GM06990 (cell line): ENCODE measurements at regions not wholly inside any gene's neighbourhood (a gene's known extent, or its start where the extent isn't known, plus 50 kb on each side); places are given as distances from the start of the nearest gene placed in this dataset.

Source experiments
- DNase-seq: peaks from one replicate; pipeline ENCODE4 v3.0.0-alpha.2; 2011; ENCODE audit not compliant: insufficient read length; ENCODE audit errors: extremely low read depth
- H3K27me3 ChIP-seq: replicated peaks from 2 replicates; pipeline ENCODE4 v1.6.0; 2011; ENCODE audit warnings: low read length; ENCODE audit not compliant: control insufficient read depth, insufficient read depth
- H3K36me3 ChIP-seq: 2 replicates; pipeline ENCODE4 v1.5.1; 2011; ENCODE audit warnings: low read length; ENCODE audit not compliant: control insufficient read depth, insufficient read depth
- H3K4me3 ChIP-seq: replicated peaks from 2 replicates; pipeline ENCODE4 v1.5.1; 2011; ENCODE audit warnings: low read depth, mild to moderate bottlenecking, control low read depth, low read length
- TF ChIP-seq, protein P1 (sequence below): IDR thresholded peaks from 2 replicates; pipeline ENCODE4 v1.5.1; 2011; ENCODE audit warnings: low read length, control low read depth, mild to moderate bottlenecking, inconsistent platforms; ENCODE audit not compliant: insufficient read depth, poor library complexity, severe bottlenecking

- no peak for DNase-seq
- TF ChIP-seq, protein P1, sequence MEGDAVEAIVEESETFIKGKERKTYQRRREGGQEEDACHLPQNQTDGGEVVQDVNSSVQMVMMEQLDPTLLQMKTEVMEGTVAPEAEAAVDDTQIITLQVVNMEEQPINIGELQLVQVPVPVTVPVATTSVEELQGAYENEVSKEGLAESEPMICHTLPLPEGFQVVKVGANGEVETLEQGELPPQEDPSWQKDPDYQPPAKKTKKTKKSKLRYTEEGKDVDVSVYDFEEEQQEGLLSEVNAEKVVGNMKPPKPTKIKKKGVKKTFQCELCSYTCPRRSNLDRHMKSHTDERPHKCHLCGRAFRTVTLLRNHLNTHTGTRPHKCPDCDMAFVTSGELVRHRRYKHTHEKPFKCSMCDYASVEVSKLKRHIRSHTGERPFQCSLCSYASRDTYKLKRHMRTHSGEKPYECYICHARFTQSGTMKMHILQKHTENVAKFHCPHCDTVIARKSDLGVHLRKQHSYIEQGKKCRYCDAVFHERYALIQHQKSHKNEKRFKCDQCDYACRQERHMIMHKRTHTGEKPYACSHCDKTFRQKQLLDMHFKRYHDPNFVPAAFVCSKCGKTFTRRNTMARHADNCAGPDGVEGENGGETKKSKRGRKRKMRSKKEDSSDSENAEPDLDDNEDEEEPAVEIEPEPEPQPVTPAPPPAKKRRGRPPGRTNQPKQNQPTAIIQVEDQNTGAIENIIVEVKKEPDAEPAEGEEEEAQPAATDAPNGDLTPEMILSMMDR = no peak
- Histone ChIP-seq H3K36me3 (no peaks in the 10 kb centered on the region), H3K27me3 (peaks cover 2% of the 10 kb centered on the region; the same call in 1 of the 2 replicates), H3K4me3 (no peak overlapping the region)
These were observed 90.3 kb upstream of the DISP3 start for GRCh38 chr1:11388617-11389016.

GRCh38 chr1:11391327-11391726 is 87.6 kb upstream of the DISP3 start:
- no peak for DNase-seq
- no peak overlapping the region for H3K4me3 ChIP-seq
- TF ChIP-seq, protein P1 = no peak
- peaks cover 2% of the 10 kb centered on the region; the same call in 1 of the 2 replicates for H3K27me3 ChIP-seq
- no peaks in the 10 kb centered on the region for H3K36me3 ChIP-seq

- peaks cover 2% of the 10 kb centered on the region; the same call in 1 of the 2 replicates for H3K27me3 ChIP-seq
- no peaks in the 10 kb centered on the region for H3K36me3 ChIP-seq
- TF ChIP-seq, protein P1 = no peak
- DNase-seq = no peak
- no peak overlapping the region for H3K4me3 ChIP-seq
These were observed 87.1 kb upstream of the DISP3 start for GRCh38 chr1:11391886-11392285.

DNA sequence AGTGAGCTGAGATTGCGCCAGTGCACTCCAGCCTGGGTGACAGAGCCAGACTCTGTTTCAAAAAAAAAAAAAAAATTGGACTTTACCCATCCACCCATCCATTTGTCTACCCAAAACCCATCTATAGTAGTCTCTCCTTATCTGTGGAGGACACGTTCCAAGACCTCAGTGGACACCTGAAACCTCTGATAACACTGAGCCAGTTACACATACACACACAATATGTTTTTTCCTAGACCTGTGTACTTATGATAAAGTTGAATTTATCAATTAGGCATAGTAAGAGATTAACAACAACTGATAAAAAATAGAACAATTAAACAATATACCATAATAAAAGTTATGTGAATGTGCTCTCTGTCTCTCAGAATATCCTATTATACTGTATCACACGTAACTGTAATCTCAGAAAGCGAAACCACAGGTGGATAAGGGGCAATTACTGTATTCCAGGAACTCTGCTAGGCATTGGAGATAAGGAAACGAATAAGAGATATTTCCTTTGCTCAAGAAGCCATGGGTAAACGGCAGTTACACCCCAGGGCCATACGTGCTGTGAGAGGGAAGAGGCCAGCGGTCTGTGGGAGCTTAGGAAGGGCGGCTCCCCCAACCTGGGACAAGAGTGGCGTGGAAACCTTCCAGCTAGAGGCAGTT is 84.2 kb upstream of the DISP3 start:
- TF ChIP-seq, protein P1 = no peak
- DNase-seq = no peak
- Histone ChIP-seq H3K27me3 (peaks cover 2% of the 10 kb centered on the region; the same call in 1 of the 2 replicates), H3K36me3 (no peaks in the 10 kb centered on the region), H3K4me3 (no peak overlapping the region)

GRCh38 chr1:11395616-11396015 is 83.3 kb upstream of the DISP3 start:
- no peaks in the 10 kb centered on the region for H3K36me3 ChIP-seq
- no peak for DNase-seq
- H3K4me3 ChIP-seq = no peak overlapping the region
- H3K27me3 ChIP-seq = peaks cover 2% of the 10 kb centered on the region; the same call in 1 of the 2 replicates
- TF ChIP-seq, protein P1 = no peak
